GM23338 (cell line): ENCODE measurements at regions not wholly inside any gene's neighbourhood (a gene's known extent, or its start where the extent isn't known, plus 50 kb on each side); places are given as distances from the start of the nearest gene placed in this dataset.

Source experiments
- EZH2phosphoT487 ChIP-seq: fragments of 200-600 bp; sonication (generic); IDR thresholded peaks from one replicate; pipeline ENCODE4 v1.8.1; 2018; ENCODE audit warnings: antibody characterized with exemption; ENCODE audit not compliant: unreplicated experiment
- POLR2AphosphoS5 ChIP-seq: IDR thresholded peaks from 2 replicates; pipeline ENCODE4 v1.6.1; 2016; ENCODE audit warnings: antibody characterized with exemption, low read depth
- REST ChIP-seq: IDR thresholded peaks from one replicate; pipeline ENCODE4 v1.6.1; 2018; ENCODE audit warnings: antibody characterized with exemption; ENCODE audit not compliant: unreplicated experiment

GRCh38 chr6:102907181-102907580 lies 1513.7 kb downstream of the GRIK2 start:
- no peak for TF ChIP-seq POLR2AphosphoS5
- TF ChIP-seq EZH2phosphoT487: no peak
- TF ChIP-seq REST: no peak
